ENCODE measurements at regions not wholly inside any gene's neighbourhood (a gene's known extent, or its start where the extent isn't known, plus 50 kb on each side); places are given as distances from the start of the nearest gene placed in this dataset.

DNA sequence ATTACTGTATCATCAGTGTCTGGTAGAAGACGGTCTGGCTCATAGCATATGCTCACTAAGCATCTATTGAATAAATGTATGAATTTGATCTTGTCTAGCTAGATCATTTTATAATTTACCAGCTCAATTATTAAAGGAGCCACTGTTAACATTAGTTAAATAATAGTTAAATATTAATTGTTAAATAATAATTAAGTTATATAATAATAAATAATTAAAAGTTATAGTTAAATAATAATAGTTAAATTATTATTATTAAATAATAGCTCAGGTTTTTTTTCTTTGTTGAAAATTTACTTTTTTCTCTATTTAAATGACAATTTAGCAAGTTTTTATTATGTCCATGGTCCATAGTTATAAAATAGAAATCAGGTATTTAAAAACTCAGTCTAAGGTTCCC is 274.4 kb downstream of the OXSM start:
- peaks cover 12% of the 10 kb centered on the region for H3K4me1 Mint-ChIP-seq (ENCODE audit: unreplicated experiment)

DNA sequence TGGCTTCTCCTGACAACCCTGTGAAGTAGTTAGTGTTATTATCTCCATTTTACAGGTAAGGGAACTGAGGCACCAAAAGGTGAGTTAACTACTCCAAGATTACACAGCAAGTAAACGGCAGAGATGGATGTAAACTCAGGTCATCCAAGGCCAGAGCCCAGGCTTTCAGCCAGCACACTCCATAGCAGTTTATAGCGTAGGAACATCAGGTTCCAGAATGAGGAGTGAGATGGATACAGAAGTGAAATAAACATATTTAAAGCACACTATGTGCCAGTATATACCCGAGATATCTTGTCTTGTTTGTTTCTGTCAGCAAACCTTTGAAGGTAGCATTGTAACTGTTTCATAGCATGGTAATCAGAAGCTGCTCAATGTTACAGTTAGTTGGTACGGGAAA is 279.0 kb downstream of the OXSM start:
- Mint-ChIP-seq H3K36me3 (no peaks in the 10 kb centered on the region), H3K9me3 (no peaks in the 10 kb centered on the region), H3K4me3 (no peak overlapping the region), H3K4me1 (ENCODE audit: unreplicated experiment) (no peaks in the 10 kb centered on the region), H3K27ac (no peak overlapping the region), H3K27me3 (no peaks in the 10 kb centered on the region)
- no peak for TF ChIP-seq CTCF (conservative IDR thresholded peaks at IDR 0.05)
- no peak for DNase-seq (ENCODE audit: extremely low spot score, unreplicated experiment)

More for the DNA sequence above, 274.4 kb downstream of the OXSM start:
- Mint-ChIP-seq H3K36me3 (no peaks in the 10 kb centered on the region), H3K27ac (no peak overlapping the region), H3K27me3 (no peaks in the 10 kb centered on the region), H3K9me3 (no peaks in the 10 kb centered on the region), H3K4me3 (no peak overlapping the region)
- no peak for TF ChIP-seq CTCF (conservative IDR thresholded peaks at IDR 0.05)
- DNase-seq (ENCODE audit: extremely low spot score, unreplicated experiment) = no peak

DNA sequence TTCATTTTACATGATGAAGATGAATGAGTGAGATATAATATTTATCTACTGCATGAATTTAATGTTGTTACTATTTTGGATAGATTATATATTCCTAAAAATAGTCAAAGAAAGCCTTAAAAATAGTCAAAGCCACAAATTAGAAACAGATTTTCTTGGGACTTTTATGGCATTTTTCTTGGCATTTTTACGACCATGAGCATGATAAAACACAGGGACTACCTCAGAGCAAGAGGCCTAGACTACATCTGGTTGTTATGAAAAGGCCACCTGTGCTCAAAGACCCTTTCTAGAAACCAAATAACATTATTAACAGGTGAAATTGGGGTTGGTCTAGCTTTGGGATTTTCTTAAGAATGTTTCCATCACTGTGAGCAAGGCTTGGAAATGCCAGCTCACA is 281.0 kb downstream of the OXSM start:
- Mint-ChIP-seq H3K27ac (no peak overlapping the region), H3K36me3 (no peaks in the 10 kb centered on the region), H3K4me1 (ENCODE audit: unreplicated experiment) (no peaks in the 10 kb centered on the region), H3K4me3 (no peak overlapping the region), H3K9me3 (no peaks in the 10 kb centered on the region), H3K27me3 (no peaks in the 10 kb centered on the region)
- TF ChIP-seq CTCF (conservative IDR thresholded peaks at IDR 0.05) = no peak
- no peak for DNase-seq (ENCODE audit: extremely low spot score, unreplicated experiment)

- Mint-ChIP-seq H3K9me3 (no peaks in the 10 kb centered on the region), H3K4me3 (no peak overlapping the region), H3K36me3 (no peaks in the 10 kb centered on the region), H3K27ac (no peak overlapping the region), H3K27me3 (no peaks in the 10 kb centered on the region), H3K4me1 (ENCODE audit: unreplicated experiment) (no peaks in the 10 kb centered on the region)
- no peak for DNase-seq (ENCODE audit: extremely low spot score, unreplicated experiment)
- no peak for TF ChIP-seq CTCF (conservative IDR thresholded peaks at IDR 0.05)
These were observed 284.2 kb downstream of the OXSM start for GRCh38 chr3:26074080-26074479.

GRCh38 chr3:26078539-26078938 is 288.6 kb downstream of the OXSM start:
- no peaks in the 10 kb centered on the region for H3K9me3 Mint-ChIP-seq
- no peaks in the 10 kb centered on the region for H3K27me3 Mint-ChIP-seq
- H3K36me3 Mint-ChIP-seq = no peaks in the 10 kb centered on the region
- no peaks in the 10 kb centered on the region for H3K4me1 Mint-ChIP-seq (ENCODE audit: unreplicated experiment)
- H3K27ac Mint-ChIP-seq = no peak overlapping the region
- TF ChIP-seq CTCF (conservative IDR thresholded peaks at IDR 0.05) = no peak
- DNase-seq (ENCODE audit: extremely low spot score, unreplicated experiment) = no peak
- no peak overlapping the region for H3K4me3 Mint-ChIP-seq

DNA sequence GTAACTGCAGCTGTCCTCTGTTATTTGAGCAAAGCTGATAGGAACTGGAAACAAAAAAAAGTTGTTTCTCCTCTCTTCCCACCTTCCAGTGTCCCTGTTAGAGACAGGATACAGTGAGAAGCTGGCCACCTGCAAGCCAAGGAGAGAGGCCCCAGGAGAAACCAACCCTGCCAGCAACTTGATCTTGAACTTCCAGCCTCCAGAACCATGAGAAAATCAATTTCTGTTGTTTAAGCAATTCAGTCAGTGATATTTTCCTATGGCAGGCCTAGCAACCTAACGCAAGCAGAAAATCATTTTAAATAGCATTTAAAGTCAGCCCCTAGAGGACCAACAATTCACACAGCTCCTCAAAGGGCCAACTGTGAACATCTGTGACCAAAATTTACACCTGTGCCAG is 291.3 kb downstream of the OXSM start:
- H3K9me3 Mint-ChIP-seq = no peaks in the 10 kb centered on the region
- H3K36me3 Mint-ChIP-seq = no peaks in the 10 kb centered on the region
- no peak for TF ChIP-seq CTCF (conservative IDR thresholded peaks at IDR 0.05)
- no peak for DNase-seq (ENCODE audit: extremely low spot score, unreplicated experiment)
- no peak overlapping the region for H3K4me3 Mint-ChIP-seq
- no peaks in the 10 kb centered on the region for H3K4me1 Mint-ChIP-seq (ENCODE audit: unreplicated experiment)
- no peaks in the 10 kb centered on the region for H3K27me3 Mint-ChIP-seq
- H3K27ac Mint-ChIP-seq = no peak overlapping the region

Data from type B pancreatic cell (in vitro differentiated cells).